H9 (cell line): ENCODE measurements at regions not wholly inside any gene's neighbourhood (a gene's known extent, or its start where the extent isn't known, plus 50 kb on each side); places are given as distances from the start of the nearest gene placed in this dataset.

Experiments
- DNase-seq: peaks from one replicate; pipeline ENCODE4 v3.0.0-alpha.2; 2017
- H2AFZ ChIP-seq: one replicate; pipeline ENCODE4 v1.6.1; 2013; ENCODE audit warnings: mild to moderate bottlenecking, low read length, control low read depth, moderate library complexity
- H2AK5ac ChIP-seq: 2 replicates; pipeline ENCODE4 v1.6.1; 2013; ENCODE audit warnings: low read length, control low read depth, mixed read lengths; ENCODE audit not compliant: insufficient read length
- H2BK120ac ChIP-seq: one replicate; pipeline ENCODE4 v1.6.1; 2013; ENCODE audit warnings: low read depth, mild to moderate bottlenecking, low read length, control low read depth, inconsistent platforms; ENCODE audit not compliant: poor library complexity, severe bottlenecking
- H2BK12ac ChIP-seq: 2 replicates; pipeline ENCODE4 v1.6.1; 2013; ENCODE audit warnings: low read length, control low read depth, mixed read lengths, low read depth; ENCODE audit not compliant: insufficient read length
- H2BK15ac ChIP-seq: 2 replicates; pipeline ENCODE4 v1.6.1; 2013; ENCODE audit warnings: low read depth, low read length, control low read depth
- H2BK20ac ChIP-seq: one replicate; pipeline ENCODE4 v1.6.1; 2013; ENCODE audit warnings: low read depth, mild to moderate bottlenecking, low read length, control low read depth, inconsistent platforms; ENCODE audit not compliant: poor library complexity, severe bottlenecking
- H2BK5ac ChIP-seq: 2 replicates; pipeline ENCODE4 v1.6.1; 2013; ENCODE audit warnings: low read length, control low read depth, mixed read lengths; ENCODE audit not compliant: insufficient read length
- H3K14ac ChIP-seq: 2 replicates; pipeline ENCODE4 v1.6.1; 2013; ENCODE audit warnings: low read length, control low read depth; ENCODE audit not compliant: insufficient read depth
- H3K18ac ChIP-seq: 2 replicates; pipeline ENCODE4 v1.6.1; 2013; ENCODE audit warnings: low read depth, mild to moderate bottlenecking, mixed read lengths, low read length, control low read depth; ENCODE audit not compliant: insufficient read length
- H3K23ac ChIP-seq: 2 replicates; pipeline ENCODE4 v1.6.1; 2013; ENCODE audit warnings: low read length, control low read depth, mixed read lengths, low read depth; ENCODE audit not compliant: insufficient read length
- H3K23me2 ChIP-seq: 2 replicates; pipeline ENCODE4 v1.6.1; 2013; ENCODE audit warnings: low read depth, mild to moderate bottlenecking, mixed read lengths, low read length, control low read depth; ENCODE audit not compliant: insufficient read length, poor library complexity, severe bottlenecking
- H3K27ac ChIP-seq: 2 replicates; pipeline ENCODE4 v1.5.1; 2013; ENCODE audit warnings: low read length, control low read depth, mixed read lengths, low read depth; ENCODE audit not compliant: insufficient read length
- H3K27me3 ChIP-seq: 2 replicates; pipeline ENCODE4 v1.6.1; 2013; ENCODE audit warnings: low read length, control low read depth, inconsistent platforms; ENCODE audit not compliant: insufficient read depth
- H3K4ac ChIP-seq: 2 replicates; pipeline ENCODE4 v1.6.1; 2013; ENCODE audit warnings: low read depth, mild to moderate bottlenecking, control low read depth, inconsistent platforms, low read length, moderate library complexity
- H3K4me1 ChIP-seq: 2 replicates; pipeline ENCODE4 v1.6.1; 2013; ENCODE audit warnings: low read length, control low read depth, inconsistent platforms; ENCODE audit not compliant: insufficient read depth
- H3K4me2 ChIP-seq: 2 replicates; pipeline ENCODE4 v1.6.1; 2013; ENCODE audit warnings: low read length, control low read depth, mixed read lengths; ENCODE audit not compliant: insufficient read length, insufficient read depth
- H3K56ac ChIP-seq: 2 replicates; pipeline ENCODE4 v1.6.1; 2013; ENCODE audit warnings: low read depth, mild to moderate bottlenecking, mixed read lengths, low read length, control low read depth; ENCODE audit not compliant: insufficient read length
- H3K79me1 ChIP-seq: 2 replicates; pipeline ENCODE4 v1.6.1; 2013; ENCODE audit warnings: low read depth, mild to moderate bottlenecking, moderate library complexity, low read length, control low read depth, inconsistent platforms; ENCODE audit not compliant: insufficient read depth, poor library complexity, severe bottlenecking
- H3K79me2 ChIP-seq: 2 replicates; pipeline ENCODE4 v1.6.1; 2013; ENCODE audit warnings: low read length, control low read depth, inconsistent platforms; ENCODE audit not compliant: insufficient read depth
- H3K9ac ChIP-seq: 2 replicates; pipeline ENCODE4 v1.6.1; 2013; ENCODE audit warnings: low read length, control low read depth, mixed read lengths; ENCODE audit not compliant: insufficient read length; ENCODE audit errors: extremely low read depth
- H3K9me3 ChIP-seq: one replicate; pipeline ENCODE4 v1.6.1; 2013; ENCODE audit warnings: low read depth, low read length, inconsistent platforms; ENCODE audit not compliant: control insufficient read depth
- H3T11ph ChIP-seq: one replicate; pipeline ENCODE4 v1.6.1; 2013; ENCODE audit warnings: mild to moderate bottlenecking, low read length, control low read depth, inconsistent platforms
- H4K20me1 ChIP-seq: one replicate; pipeline ENCODE4 v1.6.1; 2013; ENCODE audit not compliant: control insufficient read depth, insufficient read length, insufficient read depth
- H4K5ac ChIP-seq: 2 replicates; pipeline ENCODE4 v1.6.1; 2013; ENCODE audit warnings: low read depth, mild to moderate bottlenecking, mixed read lengths, low read length, control low read depth; ENCODE audit not compliant: insufficient read length
- H4K8ac ChIP-seq: replicated peaks from 2 replicates; pipeline ENCODE4 v1.6.1; 2013; ENCODE audit warnings: low read length, control low read depth, mixed read lengths, low read depth; ENCODE audit not compliant: insufficient read length
- H4K91ac ChIP-seq: 2 replicates; pipeline ENCODE4 v1.6.1; 2013; ENCODE audit warnings: low read depth, mild to moderate bottlenecking, moderate library complexity, mixed read lengths, low read length, control low read depth; ENCODE audit not compliant: insufficient read length
- H3K27ac Mint-ChIP-seq, 3 experiments: 2 replicates in 2 of 3; 3 replicates in 1 of 3; pipeline ENCODE4 v1.8.0; 2020 to 2021; ENCODE audit warnings: mixed read lengths in 3 of 3, mild to moderate bottlenecking in 1 of 3, moderate library complexity in 1 of 3
- H3K27me3 Mint-ChIP-seq: 2 replicates; pipeline ENCODE4 v1.8.0; 2021; ENCODE audit warnings: low read depth, mild to moderate bottlenecking, moderate library complexity, mixed read lengths
- H3K36me3 Mint-ChIP-seq, 3 experiments: 2 replicates in 2 of 3; 3 replicates in 1 of 3; pipeline ENCODE4 v1.8.0; 2020 to 2021; ENCODE audit warnings: low read depth in 3 of 3, mixed read lengths in 3 of 3; ENCODE audit not compliant: insufficient read depth in 1 of 3
- H3K4me1 Mint-ChIP-seq, 2 experiments: 2 replicates each; pipeline ENCODE4 v1.8.0; 2020; ENCODE audit warnings: mixed read lengths in 2 of 2
- H3K4me3 Mint-ChIP-seq, 2 experiments: 2 replicates in 1 of 2; 3 replicates in 1 of 2; pipeline ENCODE4 v1.8.0; 2020 to 2021; ENCODE audit warnings: mild to moderate bottlenecking in 2 of 2, mixed read lengths in 2 of 2, moderate library complexity in 1 of 2
- H3K9me3 Mint-ChIP-seq, 2 experiments: 2 replicates in 1 of 2; 3 replicates in 1 of 2; pipeline ENCODE4 v1.8.0; 2020; ENCODE audit warnings: mild to moderate bottlenecking in 2 of 2, mixed read lengths in 2 of 2, moderate library complexity in 1 of 2
- WGBS: extraction: QIAGEN DNeasy Blood & Tissue Kit; methylation state at CpG from one replicate; pipeline ENCODE4 v1.1.7; 2013; ENCODE audit warnings: missing lambda C conversion rate, low lambda C conversion rate, mixed read lengths; ENCODE audit not compliant: insufficient read length; ENCODE audit errors: extremely low coverage; 5-methylcytosine and 5-hydroxymethylcytosine counted together
- TF ChIP-seq, protein P1 (sequence below): fragments of 200-600 bp; sonication (generic); conservative IDR thresholded peaks from 3 replicates; pipeline ENCODE4 v1.8.0; 2021; ENCODE audit warnings: antibody characterized with exemption, mild to moderate bottlenecking

DNA sequence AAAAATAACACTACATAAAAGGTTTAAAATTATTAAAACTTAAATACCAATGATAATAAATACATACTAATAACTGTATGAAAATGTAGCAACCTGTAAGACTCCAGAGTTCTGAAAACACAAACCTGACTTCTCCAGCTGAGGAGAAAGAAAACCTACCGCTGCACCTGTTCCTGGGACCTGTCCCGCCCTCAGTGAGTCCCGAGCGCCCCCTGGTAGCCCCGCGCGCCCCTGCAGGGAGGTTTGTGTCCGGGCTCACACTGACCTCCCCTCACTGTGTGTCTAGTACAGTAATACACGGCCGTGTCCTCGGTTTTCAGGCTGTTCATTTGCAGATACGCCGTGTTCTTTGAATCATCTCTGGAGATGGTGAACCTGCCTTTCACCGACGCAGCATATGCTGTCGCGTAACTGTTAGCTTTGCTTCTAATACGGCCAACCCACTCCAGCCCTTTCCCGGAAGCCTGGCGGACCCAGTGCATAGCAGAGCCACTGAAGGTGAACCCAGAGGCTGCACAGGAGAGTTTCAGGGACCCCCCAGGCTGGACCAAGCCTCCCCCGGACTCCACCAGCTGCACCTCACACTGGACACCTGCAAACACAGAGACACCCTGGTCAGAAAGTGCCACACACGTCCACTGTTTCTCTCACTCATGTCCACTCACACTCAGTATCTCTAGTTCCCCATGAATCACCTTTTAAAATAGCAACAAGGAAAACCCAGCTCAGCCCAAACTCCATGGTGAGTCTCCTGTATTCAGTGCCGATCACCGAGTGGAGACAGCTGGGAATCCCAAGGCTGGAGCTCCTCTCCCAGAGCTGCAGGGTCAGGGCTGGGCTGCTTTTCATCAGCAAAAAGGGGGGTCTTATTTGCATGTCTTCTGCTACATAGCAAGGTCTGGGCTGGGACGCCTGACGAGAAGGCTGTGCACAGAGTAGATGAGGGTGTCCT, 1276.3 kb downstream of the TMEM121 start:
- Mint-ChIP-seq H3K4me3 (no peak overlapping the region), H3K36me3 (peaks cover 0 to 22% (median 11%) of the 10 kb centered on the region in 3 experiments; a peak in 5 of 7 replicates), H3K4me1 (no peaks in the 10 kb centered on the region), H3K27me3 (no peaks in the 10 kb centered on the region; the same call in 1 of the 2 replicates), H3K9me3 (peaks cover 87 to 91% of the 10 kb centered on the region in 2 experiments), H3K27ac (no peak overlapping the region)
- Histone ChIP-seq H2AK5ac (no peak overlapping the region), H3K56ac (no peak overlapping the region), H2BK12ac (no peak overlapping the region), H3K9me3 (peaks cover 80% of the 10 kb centered on the region), H4K5ac (no peak overlapping the region), H3T11ph (no peak overlapping the region), H4K20me1 (no peaks in the 10 kb centered on the region), H3K79me2 (no peaks in the 10 kb centered on the region; the same call in 1 of the 2 replicates), H3K27ac (no peak overlapping the region), H3K4me1 (no peaks in the 10 kb centered on the region), H2AFZ (no peak overlapping the region), H2BK5ac (no peak overlapping the region), H3K79me1 (no peaks in the 10 kb centered on the region), H4K8ac (no peak overlapping the region), H3K14ac (no peak overlapping the region), H3K4ac (no peak overlapping the region), H3K23me2 (no peaks in the 10 kb centered on the region), H2BK120ac (no peak overlapping the region), H3K4me2 (no peak overlapping the region), H3K23ac (no peak overlapping the region), H4K91ac (no peak overlapping the region), H3K9ac (no peak overlapping the region), H2BK20ac (no peak overlapping the region), H3K27me3 (no peaks in the 10 kb centered on the region; the same call in 1 of the 2 replicates), H2BK15ac (no peak overlapping the region), H3K18ac (no peak overlapping the region)
- WGBS: no CpG with 5 or more reads among the region's 26 CpGs
- no peak for DNase-seq
- TF ChIP-seq, protein P1, sequence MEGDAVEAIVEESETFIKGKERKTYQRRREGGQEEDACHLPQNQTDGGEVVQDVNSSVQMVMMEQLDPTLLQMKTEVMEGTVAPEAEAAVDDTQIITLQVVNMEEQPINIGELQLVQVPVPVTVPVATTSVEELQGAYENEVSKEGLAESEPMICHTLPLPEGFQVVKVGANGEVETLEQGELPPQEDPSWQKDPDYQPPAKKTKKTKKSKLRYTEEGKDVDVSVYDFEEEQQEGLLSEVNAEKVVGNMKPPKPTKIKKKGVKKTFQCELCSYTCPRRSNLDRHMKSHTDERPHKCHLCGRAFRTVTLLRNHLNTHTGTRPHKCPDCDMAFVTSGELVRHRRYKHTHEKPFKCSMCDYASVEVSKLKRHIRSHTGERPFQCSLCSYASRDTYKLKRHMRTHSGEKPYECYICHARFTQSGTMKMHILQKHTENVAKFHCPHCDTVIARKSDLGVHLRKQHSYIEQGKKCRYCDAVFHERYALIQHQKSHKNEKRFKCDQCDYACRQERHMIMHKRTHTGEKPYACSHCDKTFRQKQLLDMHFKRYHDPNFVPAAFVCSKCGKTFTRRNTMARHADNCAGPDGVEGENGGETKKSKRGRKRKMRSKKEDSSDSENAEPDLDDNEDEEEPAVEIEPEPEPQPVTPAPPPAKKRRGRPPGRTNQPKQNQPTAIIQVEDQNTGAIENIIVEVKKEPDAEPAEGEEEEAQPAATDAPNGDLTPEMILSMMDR: no peak
